HL-60 (cell line): ENCODE measurements at regions not wholly inside any gene's neighbourhood (a gene's known extent, or its start where the extent isn't known, plus 50 kb on each side); places are given as distances from the start of the nearest gene placed in this dataset.

Source experiments
- DNase-seq, 2 experiments: peaks; one replicate each; pipeline ENCODE4 v3.0.0-alpha.2; 2010 to 2020; ENCODE audit warnings: low read depth in 1 of 2, low spot score in 1 of 2
- H3K27ac ChIP-seq: fragments of 250-450 bp; sonication (Bioruptor Pico); replicated peaks from 2 replicates; pipeline ENCODE4 v1.5.1; 2020; ENCODE audit warnings: mild to moderate bottlenecking, moderate library complexity
- H3K27me3 ChIP-seq: fragments of 250-450 bp; sonication (Bioruptor Pico); 2 replicates; pipeline ENCODE4 v1.5.1; 2021; ENCODE audit warnings: mild to moderate bottlenecking, moderate library complexity; ENCODE audit not compliant: insufficient read depth, poor library complexity, severe bottlenecking
- H3K4me3 ChIP-seq: replicated peaks from 2 replicates; pipeline ENCODE4 v1.5.1; 2011; ENCODE audit warnings: mild to moderate bottlenecking, control low read depth, low read length; ENCODE audit not compliant: insufficient read depth
- GABPA ChIP-seq: IDR thresholded peaks from 2 replicates; pipeline ENCODE4 v1.6.1; 2012; ENCODE audit warnings: low read depth
- POLR2AphosphoS5 ChIP-seq: IDR thresholded peaks from 2 replicates; pipeline ENCODE4 v1.6.1; 2012; ENCODE audit warnings: low read depth
- SPI1 ChIP-seq: IDR thresholded peaks from 2 replicates; pipeline ENCODE4 v1.6.1; 2012; ENCODE audit warnings: low read depth, mild to moderate bottlenecking, borderline replicate concordance
- TF ChIP-seq, protein P1 (sequence below): IDR thresholded peaks from one replicate; pipeline ENCODE4 v1.5.1; 2011; ENCODE audit warnings: low read length, control low read depth, inconsistent platforms; ENCODE audit not compliant: insufficient read depth
- TF ChIP-seq, protein P2 (sequence below): IDR thresholded peaks from 2 replicates; pipeline ENCODE4 v1.6.1; 2012; ENCODE audit warnings: low read depth; ENCODE audit not compliant: insufficient replicate concordance

DNA sequence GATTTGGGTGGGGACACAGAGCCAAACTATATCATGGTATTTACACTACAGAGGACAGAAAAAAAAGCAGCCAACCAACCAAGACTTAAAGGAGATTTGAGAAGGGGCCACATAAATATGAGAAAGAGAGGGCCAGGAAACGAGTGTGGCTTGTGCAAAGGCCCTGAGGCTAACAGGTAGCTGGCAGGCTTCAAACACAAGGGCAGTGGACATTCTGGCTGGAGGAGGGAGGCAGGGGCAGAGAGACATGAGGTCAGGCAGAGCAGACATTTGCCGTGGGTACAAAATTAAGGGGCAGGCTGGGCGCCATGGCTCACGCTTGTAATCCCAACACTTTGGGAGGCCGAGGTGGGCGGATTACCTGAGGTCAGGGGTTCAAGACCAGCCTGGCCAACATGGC, 278.7 kb downstream of the FOXO1 start:
- no peak overlapping the region for H3K4me3 ChIP-seq
- TF ChIP-seq, protein P1, sequence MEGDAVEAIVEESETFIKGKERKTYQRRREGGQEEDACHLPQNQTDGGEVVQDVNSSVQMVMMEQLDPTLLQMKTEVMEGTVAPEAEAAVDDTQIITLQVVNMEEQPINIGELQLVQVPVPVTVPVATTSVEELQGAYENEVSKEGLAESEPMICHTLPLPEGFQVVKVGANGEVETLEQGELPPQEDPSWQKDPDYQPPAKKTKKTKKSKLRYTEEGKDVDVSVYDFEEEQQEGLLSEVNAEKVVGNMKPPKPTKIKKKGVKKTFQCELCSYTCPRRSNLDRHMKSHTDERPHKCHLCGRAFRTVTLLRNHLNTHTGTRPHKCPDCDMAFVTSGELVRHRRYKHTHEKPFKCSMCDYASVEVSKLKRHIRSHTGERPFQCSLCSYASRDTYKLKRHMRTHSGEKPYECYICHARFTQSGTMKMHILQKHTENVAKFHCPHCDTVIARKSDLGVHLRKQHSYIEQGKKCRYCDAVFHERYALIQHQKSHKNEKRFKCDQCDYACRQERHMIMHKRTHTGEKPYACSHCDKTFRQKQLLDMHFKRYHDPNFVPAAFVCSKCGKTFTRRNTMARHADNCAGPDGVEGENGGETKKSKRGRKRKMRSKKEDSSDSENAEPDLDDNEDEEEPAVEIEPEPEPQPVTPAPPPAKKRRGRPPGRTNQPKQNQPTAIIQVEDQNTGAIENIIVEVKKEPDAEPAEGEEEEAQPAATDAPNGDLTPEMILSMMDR, result no peak
- TF ChIP-seq GABPA, result no peak
- TF ChIP-seq, protein P2, sequence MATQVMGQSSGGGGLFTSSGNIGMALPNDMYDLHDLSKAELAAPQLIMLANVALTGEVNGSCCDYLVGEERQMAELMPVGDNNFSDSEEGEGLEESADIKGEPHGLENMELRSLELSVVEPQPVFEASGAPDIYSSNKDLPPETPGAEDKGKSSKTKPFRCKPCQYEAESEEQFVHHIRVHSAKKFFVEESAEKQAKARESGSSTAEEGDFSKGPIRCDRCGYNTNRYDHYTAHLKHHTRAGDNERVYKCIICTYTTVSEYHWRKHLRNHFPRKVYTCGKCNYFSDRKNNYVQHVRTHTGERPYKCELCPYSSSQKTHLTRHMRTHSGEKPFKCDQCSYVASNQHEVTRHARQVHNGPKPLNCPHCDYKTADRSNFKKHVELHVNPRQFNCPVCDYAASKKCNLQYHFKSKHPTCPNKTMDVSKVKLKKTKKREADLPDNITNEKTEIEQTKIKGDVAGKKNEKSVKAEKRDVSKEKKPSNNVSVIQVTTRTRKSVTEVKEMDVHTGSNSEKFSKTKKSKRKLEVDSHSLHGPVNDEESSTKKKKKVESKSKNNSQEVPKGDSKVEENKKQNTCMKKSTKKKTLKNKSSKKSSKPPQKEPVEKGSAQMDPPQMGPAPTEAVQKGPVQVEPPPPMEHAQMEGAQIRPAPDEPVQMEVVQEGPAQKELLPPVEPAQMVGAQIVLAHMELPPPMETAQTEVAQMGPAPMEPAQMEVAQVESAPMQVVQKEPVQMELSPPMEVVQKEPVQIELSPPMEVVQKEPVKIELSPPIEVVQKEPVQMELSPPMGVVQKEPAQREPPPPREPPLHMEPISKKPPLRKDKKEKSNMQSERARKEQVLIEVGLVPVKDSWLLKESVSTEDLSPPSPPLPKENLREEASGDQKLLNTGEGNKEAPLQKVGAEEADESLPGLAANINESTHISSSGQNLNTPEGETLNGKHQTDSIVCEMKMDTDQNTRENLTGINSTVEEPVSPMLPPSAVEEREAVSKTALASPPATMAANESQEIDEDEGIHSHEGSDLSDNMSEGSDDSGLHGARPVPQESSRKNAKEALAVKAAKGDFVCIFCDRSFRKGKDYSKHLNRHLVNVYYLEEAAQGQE, result no peak
- TF ChIP-seq POLR2AphosphoS5, result no peak
- peaks cover 12% of the 10 kb centered on the region for H3K27me3 ChIP-seq
- H3K27ac ChIP-seq, result no peak overlapping the region
- DNase-seq, result no peak

DNA sequence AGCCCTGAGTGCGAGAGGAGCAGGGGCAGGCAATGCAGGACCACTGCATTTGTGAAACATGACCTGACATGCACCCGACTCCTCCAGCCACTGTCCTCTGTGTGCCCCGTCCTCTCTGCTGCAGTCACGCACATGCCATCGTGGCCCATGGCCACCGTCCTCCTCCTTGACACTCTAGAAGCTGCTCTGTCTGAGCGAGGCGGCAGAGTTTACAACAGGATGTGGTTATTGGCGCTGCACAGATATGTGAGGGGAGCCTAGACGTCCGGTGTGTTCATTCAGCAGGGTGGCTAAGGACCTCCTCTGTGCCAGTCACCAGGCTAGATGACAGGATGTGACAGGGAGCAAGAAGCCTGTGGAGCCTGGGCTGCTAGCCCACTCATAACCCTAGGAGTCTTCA, 277.8 kb downstream of the FOXO1 start:
- DNase-seq, result no peak
- Histone ChIP-seq H3K4me3 (no peak overlapping the region), H3K27ac (no peak overlapping the region), H3K27me3 (peaks cover 12% of the 10 kb centered on the region)
- TF ChIP-seq POLR2AphosphoS5 (no peak), GABPA (0 out of 2 replicates have a peak, but pooled peaks have one; percentile 34)

DNA sequence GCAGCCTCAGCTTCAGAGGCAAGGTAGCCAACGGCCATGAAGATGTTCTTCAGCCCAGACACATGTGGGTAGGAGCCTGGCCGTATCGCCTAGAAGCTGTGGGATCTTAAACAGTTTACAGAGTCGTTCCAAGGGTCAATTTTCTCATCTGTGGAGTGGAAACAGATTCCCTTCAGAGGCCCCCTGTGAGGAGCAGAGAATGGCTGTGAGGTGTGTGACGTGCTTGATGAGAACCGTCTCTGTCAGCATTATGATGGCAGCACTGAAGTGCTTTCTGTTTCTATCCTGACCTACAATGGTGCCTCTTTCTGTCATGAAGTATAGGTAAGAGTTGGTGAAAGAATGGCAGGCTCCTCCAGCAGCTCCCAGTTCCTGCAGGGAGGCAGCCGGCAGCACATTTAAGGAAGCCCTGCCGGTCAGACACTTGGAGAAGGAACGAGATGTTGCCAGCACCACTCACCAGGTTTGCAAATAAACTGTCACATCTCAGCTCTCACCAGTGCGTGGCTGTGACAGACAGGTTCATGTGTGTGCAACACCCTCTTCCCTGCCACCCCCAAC, 277.3 kb downstream of the FOXO1 start:
- TF ChIP-seq, protein P2, result no peak
- TF ChIP-seq GABPA (no peak), POLR2AphosphoS5 (no peak), SPI1 (no peak)
- TF ChIP-seq, protein P1, result no peak
- Histone ChIP-seq H3K27me3 (peaks cover 12% of the 10 kb centered on the region), H3K27ac (no peak overlapping the region), H3K4me3 (no peak overlapping the region)
- no peak for DNase-seq

DNA sequence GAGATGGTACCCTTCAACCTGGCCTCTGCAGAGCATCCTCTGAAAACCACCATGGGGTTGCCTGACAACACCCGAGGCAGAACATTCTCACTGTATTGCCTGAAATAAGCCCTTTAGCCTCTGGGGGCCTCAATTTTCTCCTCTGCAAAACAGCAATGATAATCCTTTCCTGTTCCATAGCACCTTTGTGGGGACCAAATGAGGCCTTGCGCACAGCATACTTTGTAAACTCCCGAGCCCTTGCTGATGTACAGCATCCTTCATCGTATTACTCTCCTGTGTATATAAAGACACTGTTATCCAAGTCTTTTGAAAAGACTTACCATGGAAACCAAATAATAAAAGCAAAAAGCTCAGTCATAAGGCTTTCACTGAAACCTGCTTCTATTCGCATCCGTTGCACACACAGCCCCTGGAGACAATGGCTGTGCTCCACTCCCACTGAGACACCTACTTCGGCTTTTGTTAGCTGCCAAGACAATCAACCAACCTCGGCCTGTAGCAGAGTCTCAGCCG, 276.0 kb downstream of the FOXO1 start:
- no peak for DNase-seq
- no peak overlapping the region for H3K4me3 ChIP-seq

More for the DNA sequence above, 276.0 kb downstream of the FOXO1 start:
- TF ChIP-seq GABPA, result no peak
- TF ChIP-seq, protein P1, result no peak
- TF ChIP-seq POLR2AphosphoS5, result no peak
- TF ChIP-seq, protein P2, result no peak
- TF ChIP-seq SPI1, result no peak
- Histone ChIP-seq H3K27ac (no peak overlapping the region), H3K27me3 (peaks cover 12% of the 10 kb centered on the region)
